Liver (tissue), 8 donors: ENCODE measurements at regions not wholly inside any gene's neighbourhood (a gene's known extent, or its start where the extent isn't known, plus 50 kb on each side); places are given as distances from the start of the nearest gene placed in this dataset.

Source experiments
- DNase-seq: peaks from one replicate; pipeline ENCODE4 v3.0.0-alpha.2; 2017; ENCODE audit warnings: low spot score
- H3K27ac ChIP-seq, 2 donors: one replicate each; pipeline ENCODE4 v1.7.0; 2013; ENCODE audit warnings: inconsistent platforms in 2 of 2, low read length in 2 of 2, control low read depth in 1 of 2, low read depth in 1 of 2, mild to moderate bottlenecking in 1 of 2
- H3K27me3 ChIP-seq, 4 donors: one replicate each; pipeline versions ENCODE4 v1.6.1 to v1.7.0; 2013; ENCODE audit warnings: low read length in 3 of 4, inconsistent platforms in 1 of 4, mild to moderate bottlenecking in 1 of 4, moderate library complexity in 1 of 4; ENCODE audit not compliant: control insufficient read depth in 4 of 4, insufficient read depth in 4 of 4
- H3K36me3 ChIP-seq, 4 donors: one replicate each; pipeline versions ENCODE4 v1.6.1 to v1.7.0; 2013; ENCODE audit warnings: low read length in 3 of 4, mild to moderate bottlenecking in 3 of 4, low read depth in 1 of 4, moderate library complexity in 1 of 4; ENCODE audit not compliant: control insufficient read depth in 4 of 4, insufficient read depth in 3 of 4
- H3K4me1 ChIP-seq, 4 donors: one replicate each; pipeline versions ENCODE4 v1.6.1 to v1.7.0; 2013; ENCODE audit warnings: low read length in 3 of 4, mild to moderate bottlenecking in 3 of 4, moderate library complexity in 1 of 4; ENCODE audit not compliant: control insufficient read depth in 4 of 4, insufficient read depth in 4 of 4
- H3K4me3 ChIP-seq, 3 donors: one replicate each; pipeline versions ENCODE4 v1.6.1 to v1.7.0; 2013; ENCODE audit warnings: low read length in 3 of 3, control low read depth in 1 of 3, low read depth in 1 of 3, mild to moderate bottlenecking in 1 of 3
- H3K9ac ChIP-seq, 2 donors: one replicate each; pipeline ENCODE4 v1.7.0; 2013; ENCODE audit warnings: low read length in 2 of 2, mild to moderate bottlenecking in 2 of 2, moderate library complexity in 2 of 2, control low read depth in 1 of 2, low read depth in 1 of 2
- H3K9me3 ChIP-seq, 4 donors: one replicate each; pipeline versions ENCODE4 v1.6.1 to v1.7.0; 2013; ENCODE audit warnings: low read length in 3 of 4; ENCODE audit not compliant: control insufficient read depth in 4 of 4
- ATF3 ChIP-seq: IDR thresholded peaks from 2 replicates; pipeline ENCODE4 v1.6.1; 2016; ENCODE audit warnings: antibody characterized with exemption
- CTCF ChIP-seq: fragments of 150-350 bp; IDR thresholded peaks from 2 replicates; pipeline ENCODE4 v1.5.1; 2017; ENCODE audit warnings: improper control_type of control experiment, low read depth, low read length; ENCODE audit not compliant: missing input control
- EGR1 ChIP-seq, 2 donors: IDR thresholded peaks; 2 replicates each; pipeline ENCODE4 v1.6.1; 2016 to 2018; ENCODE audit warnings: antibody characterized with exemption in 2 of 2, low read depth in 2 of 2
- FOXA1 ChIP-seq: IDR thresholded peaks from 2 replicates; pipeline ENCODE4 v1.6.1; 2016; ENCODE audit warnings: antibody characterized with exemption
- FOXA2 ChIP-seq: IDR thresholded peaks from 2 replicates; pipeline ENCODE4 v1.6.1; 2016; ENCODE audit warnings: antibody characterized with exemption
- GABPA ChIP-seq, 2 donors: IDR thresholded peaks in 1 of 2; conservative IDR thresholded peaks in 1 of 2; 2 replicates each; pipeline ENCODE4 v1.6.1; 2016; ENCODE audit warnings: antibody characterized with exemption in 2 of 2, mild to moderate bottlenecking in 1 of 2, moderate library complexity in 1 of 2
- HNF4A ChIP-seq, 2 donors: conservative IDR thresholded peaks; 2 replicates each; pipeline ENCODE4 v1.6.1; 2016; ENCODE audit warnings: antibody characterized with exemption in 2 of 2, mild to moderate bottlenecking in 2 of 2
- HNF4G ChIP-seq: IDR thresholded peaks from 2 replicates; pipeline ENCODE4 v1.6.1; 2016; ENCODE audit warnings: antibody characterized with exemption
- JUND ChIP-seq, 2 donors: IDR thresholded peaks; 2 replicates each; pipeline ENCODE4 v1.6.1; 2016; ENCODE audit warnings: antibody characterized with exemption in 2 of 2
- MAX ChIP-seq: IDR thresholded peaks from 2 replicates; pipeline ENCODE4 v1.6.1; 2016; ENCODE audit warnings: antibody characterized with exemption
- NR2F2 ChIP-seq: IDR thresholded peaks from 2 replicates; pipeline ENCODE4 v1.6.1; 2016; ENCODE audit warnings: antibody characterized with exemption
- RAD21 ChIP-seq, 2 donors: IDR thresholded peaks; 2 replicates each; pipeline ENCODE4 v1.6.1; 2016; ENCODE audit warnings: antibody characterized with exemption in 2 of 2, mild to moderate bottlenecking in 2 of 2
- REST ChIP-seq: IDR thresholded peaks from 2 replicates; pipeline ENCODE4 v1.6.1; 2016; ENCODE audit warnings: antibody characterized with exemption, mild to moderate bottlenecking
- SP1 ChIP-seq: IDR thresholded peaks from 2 replicates; pipeline ENCODE4 v1.6.1; 2018; ENCODE audit warnings: antibody characterized with exemption, mild to moderate bottlenecking
- TAF1 ChIP-seq: conservative IDR thresholded peaks from 2 replicates; pipeline ENCODE4 v1.6.1; 2016; ENCODE audit warnings: antibody characterized with exemption, mild to moderate bottlenecking
- YY1 ChIP-seq: IDR thresholded peaks from 2 replicates; pipeline ENCODE4 v1.6.1; 2016; ENCODE audit warnings: antibody characterized with exemption, mild to moderate bottlenecking
- ZBTB33 ChIP-seq: IDR thresholded peaks from 2 replicates; pipeline ENCODE4 v1.6.1; 2016; ENCODE audit warnings: antibody characterized with exemption
- WGBS: extraction: QIAGEN DNeasy Blood & Tissue Kit; methylation state at CpG from one replicate; pipeline ENCODE4 v1.1.7; 2013; 5-methylcytosine and 5-hydroxymethylcytosine counted together
- donor health status: healthy.
- donor health status: healthy.
- donor health status: healthy.
- donor health status: healthy.
- donor health status: healthy.

GRCh38 chr5:23332650-23333251, 174.7 kb upstream of the PRDM9 start:
- Histone ChIP-seq H3K9me3 (no peaks in the 10 kb centered on the region), H3K4me1 (no peaks in the 10 kb centered on the region), H3K27me3 (no peaks in the 10 kb centered on the region), H3K36me3 (no peaks in the 10 kb centered on the region), H3K27ac (no peak overlapping the region), H3K9ac (no peak overlapping the region), H3K4me3 (no peak overlapping the region)
- 6% methylated on average over 1 of the region's 1 CpG for WGBS
- TF ChIP-seq FOXA2 (no peak), RAD21 (IDR thresholded peaks at IDR 0.05) (peak; percentile 35 to 53), CTCF (peak; percentile 9)
- no peak for DNase-seq

- H3K4me3 ChIP-seq, result no peak overlapping the region
- H3K4me1 ChIP-seq, result no peaks in the 10 kb centered on the region
- H3K36me3 ChIP-seq, result no peaks in the 10 kb centered on the region
- no peak overlapping the region for H3K9ac ChIP-seq
- H3K9me3 ChIP-seq, result no peaks in the 10 kb centered on the region
- no peaks in the 10 kb centered on the region for H3K27me3 ChIP-seq
- no peak overlapping the region for H3K27ac ChIP-seq
- TF ChIP-seq ATF3, result no peak
- no peak for TF ChIP-seq TAF1
- no peak for TF ChIP-seq NR2F2
- no peak for TF ChIP-seq EGR1 (IDR thresholded peaks at IDR 0.05; ENCODE audit: low read depth in 2 of 2)
- no peak for TF ChIP-seq JUND (IDR thresholded peaks at IDR 0.05)
- no peak for TF ChIP-seq FOXA1
- TF ChIP-seq HNF4A (conservative IDR thresholded peaks at IDR 0.05), result no peak
- no peak for TF ChIP-seq HNF4G
- TF ChIP-seq CTCF, result no peak
- TF ChIP-seq YY1, result no peak
- TF ChIP-seq REST, result no peak
- TF ChIP-seq GABPA (IDR thresholded peaks at IDR 0.05 in 1 of 2, conservative IDR thresholded peaks at IDR 0.05 in 1 of 2), result no peak
- TF ChIP-seq FOXA2, result no peak
- no peak for TF ChIP-seq ZBTB33
- no peak for TF ChIP-seq SP1
- TF ChIP-seq MAX, result no peak
- no peak for TF ChIP-seq RAD21 (IDR thresholded peaks at IDR 0.05)
- DNase-seq, result no peak
- 71% methylated on average over 3 of the region's 3 CpGs for WGBS
Measured at GRCh38 chr5:23330726-23331125, 176.7 kb upstream of the PRDM9 start.
